Stromal cell of bone marrow (primary cell): ENCODE measurements at regions not wholly inside any gene's neighbourhood (a gene's known extent, or its start where the extent isn't known, plus 50 kb on each side); places are given as distances from the start of the nearest gene placed in this dataset.
A peak's percentile ranks its signal among the peaks of the same experiment; 100 is the strongest.
"Not testable (repeated sequence)": the region's sequence is repeated elsewhere in the genome, so short reads cannot be mapped to it uniquely, and the experiment has no call there.

Experiments
- DNase-seq: peaks from one replicate; pipeline ENCODE4 v3.0.0-alpha.2; 2012; ENCODE audit warnings: low read depth

- DNase-seq = no peak
Measured at GRCh38 chr20:7790189-7790588, 150.1 kb downstream of the HAO1 start.

- DNase-seq = no peak
Measured at GRCh38 chr20:7792150-7792869, 147.9 kb downstream of the HAO1 start.

- peak; percentile 40 for DNase-seq
Measured at GRCh38 chr20:7798176-7798575, 142.1 kb downstream of the HAO1 start.

- DNase-seq = no peak
Measured at GRCh38 chr20:7799862-7800261, 140.4 kb downstream of the HAO1 start.

GRCh38 chr20:7803411-7804151 is 136.7 kb downstream of the HAO1 start:
- not testable (repeated sequence) for DNase-seq

- no peak for DNase-seq
Measured at GRCh38 chr20:7806831-7807230, 133.4 kb downstream of the HAO1 start.

GRCh38 chr20:7817286-7817685 is 123.0 kb downstream of the HAO1 start:
- DNase-seq = no peak

GRCh38 chr20:7818477-7818876 is 121.8 kb downstream of the HAO1 start:
- no peak for DNase-seq

GRCh38 chr20:7820897-7821296 is 119.4 kb downstream of the HAO1 start:
- no peak for DNase-seq

- DNase-seq = no peak
Measured at GRCh38 chr20:7822772-7823171, 117.5 kb downstream of the HAO1 start.

- peak; percentile 50 for DNase-seq
Measured at GRCh38 chr20:7828437-7828836, 111.8 kb downstream of the HAO1 start.

GRCh38 chr20:7829031-7829430 is 111.2 kb downstream of the HAO1 start:
- DNase-seq = no peak

- no peak for DNase-seq
Measured at GRCh38 chr20:7829776-7830175, 110.5 kb downstream of the HAO1 start.
